ENCODE measurements at regions not wholly inside any gene's neighbourhood (a gene's known extent, or its start where the extent isn't known, plus 50 kb on each side); places are given as distances from the start of the nearest gene placed in this dataset.

GRCh38 chr2:12046641-12047040 lies 300.2 kb downstream of the LPIN1 start:
- Histone ChIP-seq H3K27ac (ENCODE audit: insufficient read depth, low read depth, low read length) (no peak overlapping the region), H3K9me1 (replicated peaks; ENCODE audit: control insufficient read depth, extremely low read depth, insufficient read depth, low read length) (no peaks in the 10 kb centered on the region), H3K36me3 (ENCODE audit: control insufficient read depth in 2 of 2, extremely low read depth in 1 of 2, insufficient read depth in 2 of 2, low read length in 2 of 2) (no peaks in the 10 kb centered on the region), H3K9ac (replicated peaks; ENCODE audit: extremely low read depth, insufficient read depth, low read length) (no peak overlapping the region), H2AFZ (ENCODE audit: low read depth, low read length) (no peak overlapping the region), H3K4me1 (ENCODE audit: control insufficient read depth, extremely low read depth, insufficient read depth, low read length) (no peaks in the 10 kb centered on the region), H3K79me2 (ENCODE audit: control insufficient read depth, insufficient read depth, low read length) (no peaks in the 10 kb centered on the region), H3K9me3 (replicated peaks; ENCODE audit: control insufficient read depth, insufficient read depth, low read length) (no peaks in the 10 kb centered on the region), H3K4me3 (replicated peaks in 1 of 3; ENCODE audit: insufficient read depth in 1 of 3, low read depth in 1 of 3, low read length in 3 of 3) (no peak overlapping the region), H4K20me1 (replicated peaks; ENCODE audit: control insufficient read depth, extremely low read depth, insufficient read depth, low read length) (no peaks in the 10 kb centered on the region), H3K4me2 (ENCODE audit: insufficient read depth, low read length) (no peak overlapping the region), H3K27me3 (ENCODE audit: control insufficient read depth in 2 of 2, insufficient read depth in 2 of 2, low read length in 2 of 2) (no peaks in the 10 kb centered on the region)
- BruUV-seq (replicated peaks) = no TSS peak
- ChIA-PET POLR2A (no interaction called here), CTCF (interaction anchor here (1.3 to 2.2 kb wide), 2 partner anchors 184 to 263 kb away, joined by 3 to 23 read pairs; no protein-coding TSS in a partner anchor)
- no peak for DNase-seq (ENCODE audit: low read depth, low spot score)
- TF ChIP-seq MYC (IDR thresholded peaks at IDR 0.05; ENCODE audit: low read depth, low read length) (no peak), MAX (IDR thresholded peaks at IDR 0.05; ENCODE audit: insufficient read depth, insufficient read length) (no peak), CTCF (IDR thresholded peaks at IDR 0.05; ENCODE audit: extremely low read depth in 1 of 2, insufficient read depth in 1 of 2, low read depth in 1 of 2, low read length in 2 of 2) (no peak)
- dilution Hi-C loops (cut with MboI; ENCODE audit: extremely low pct_ligation_motif_present, low sequenced_read_pairs) (no loop called here), intact Hi-C loops (cut with micrococcal nuclease) (no loop called here)
- FAIRE-seq = no peak

- FAIRE-seq (no peak), DNase-seq (ENCODE audit: low read depth, low spot score) (no peak)
- no peaks in the 10 kb centered on the region for H3K36me3 ChIP-seq (ENCODE audit: control insufficient read depth in 2 of 2, extremely low read depth in 1 of 2, insufficient read depth in 2 of 2, low read length in 2 of 2)
- no TSS peak for BruUV-seq (replicated peaks)
- no peak overlapping the region for H3K27ac ChIP-seq (ENCODE audit: insufficient read depth, low read depth, low read length)
- no peaks in the 10 kb centered on the region for H3K79me2 ChIP-seq (ENCODE audit: control insufficient read depth, insufficient read depth, low read length)
- H3K4me1 ChIP-seq (ENCODE audit: control insufficient read depth, extremely low read depth, insufficient read depth, low read length) = no peaks in the 10 kb centered on the region
- POLR2A ChIA-PET = no interaction called here
- H3K9me3 ChIP-seq (replicated peaks; ENCODE audit: control insufficient read depth, insufficient read depth, low read length) = no peaks in the 10 kb centered on the region
- no peaks in the 10 kb centered on the region for H4K20me1 ChIP-seq (replicated peaks; ENCODE audit: control insufficient read depth, extremely low read depth, insufficient read depth, low read length)
- H2AFZ ChIP-seq (ENCODE audit: low read depth, low read length) = no peak overlapping the region
- CTCF ChIA-PET = interaction anchor here (1.2 to 2.2 kb wide), 2 partner anchors 65 to 185 kb away, joined by 3 to 23 read pairs; no protein-coding TSS in a partner anchor
- no peak overlapping the region for H3K4me3 ChIP-seq (replicated peaks in 1 of 3; ENCODE audit: insufficient read depth in 1 of 3, low read depth in 1 of 3, low read length in 3 of 3)
- dilution Hi-C loops (cut with MboI; ENCODE audit: extremely low pct_ligation_motif_present, low sequenced_read_pairs) (no loop called here), intact Hi-C loops (cut with micrococcal nuclease) (loop anchor here (1.0 to 2.0 kb wide), 3 partner anchors 184 to 667 kb away; no protein-coding TSS in a partner anchor)
- no peak overlapping the region for H3K9ac ChIP-seq (replicated peaks; ENCODE audit: extremely low read depth, insufficient read depth, low read length)
- TF ChIP-seq CTCF (IDR thresholded peaks at IDR 0.05; ENCODE audit: extremely low read depth in 1 of 2, insufficient read depth in 1 of 2, low read depth in 1 of 2, low read length in 2 of 2) (no peak), FOS (IDR thresholded peaks at IDR 0.05; ENCODE audit: borderline replicate concordance, insufficient read depth, low read length) (no peak), JUN (IDR thresholded peaks at IDR 0.05; ENCODE audit: borderline replicate concordance, insufficient read depth, insufficient read length, low read depth) (no peak), EZH2 (IDR thresholded peaks at IDR 0.05; ENCODE audit: borderline replicate concordance, low read depth, low read length, severe bottlenecking) (no peak), POLR2A (IDR thresholded peaks at IDR 0.05; ENCODE audit: low read depth, low read length) (no peak)
- no peaks in the 10 kb centered on the region for H3K27me3 ChIP-seq (ENCODE audit: control insufficient read depth in 2 of 2, insufficient read depth in 2 of 2, low read length in 2 of 2)
- no peak overlapping the region for H3K4me2 ChIP-seq (ENCODE audit: insufficient read depth, low read length)
- H3K9me1 ChIP-seq (replicated peaks; ENCODE audit: control insufficient read depth, extremely low read depth, insufficient read depth, low read length) = no peaks in the 10 kb centered on the region
Measured at GRCh38 chr2:12047761-12048160, 301.3 kb downstream of the LPIN1 start.

All from endothelial cell of umbilical vein (primary cell).